ENCODE measurements at regions not wholly inside any gene's neighbourhood (a gene's known extent, or its start where the extent isn't known, plus 50 kb on each side); places are given as distances from the start of the nearest gene placed in this dataset.

DNA sequence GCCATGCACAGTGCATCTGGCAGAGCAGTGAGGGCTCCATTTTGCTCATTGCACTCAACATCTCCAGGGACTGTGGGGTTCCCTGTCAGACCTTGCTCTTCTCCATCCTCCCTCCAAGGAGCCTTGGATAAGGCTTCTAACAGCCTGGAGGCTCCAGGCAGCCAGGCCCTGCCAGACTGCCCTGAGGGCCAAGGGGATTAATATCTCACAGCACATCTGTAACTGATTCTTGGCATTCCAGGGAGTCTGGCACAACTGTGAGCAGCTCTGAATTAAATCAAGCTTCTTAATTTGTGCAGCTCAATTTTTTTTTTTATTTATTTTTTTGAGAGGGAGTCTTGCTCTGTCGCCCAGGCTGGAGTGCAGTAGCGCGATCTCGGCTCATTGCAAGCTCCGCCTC is 224.5 kb upstream of the PGRMC2 start:
- DNase-seq (ENCODE audit: low spot score) (no peak), ATAC-seq (no peak)

DNA sequence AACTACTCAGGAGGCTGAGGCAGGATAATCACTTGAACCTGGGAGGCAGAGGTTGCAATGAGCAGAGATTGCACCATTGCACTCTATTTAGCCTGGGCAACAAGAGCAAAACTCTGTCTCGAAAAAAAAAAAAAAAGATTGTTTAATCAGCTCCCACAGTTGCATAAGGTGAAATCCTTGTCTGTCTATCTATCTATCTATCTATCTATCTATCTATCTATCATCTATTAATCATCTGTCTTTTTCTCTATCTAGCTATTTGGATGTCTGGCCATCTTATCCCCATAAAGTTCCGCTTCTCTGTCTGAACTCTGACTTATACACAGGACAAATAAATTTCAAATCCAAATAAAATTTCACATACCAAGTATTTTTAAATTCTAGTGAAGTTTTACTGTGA is 223.2 kb upstream of the PGRMC2 start:
- ATAC-seq: no peak
- DNase-seq (ENCODE audit: low spot score): no peak

DNA sequence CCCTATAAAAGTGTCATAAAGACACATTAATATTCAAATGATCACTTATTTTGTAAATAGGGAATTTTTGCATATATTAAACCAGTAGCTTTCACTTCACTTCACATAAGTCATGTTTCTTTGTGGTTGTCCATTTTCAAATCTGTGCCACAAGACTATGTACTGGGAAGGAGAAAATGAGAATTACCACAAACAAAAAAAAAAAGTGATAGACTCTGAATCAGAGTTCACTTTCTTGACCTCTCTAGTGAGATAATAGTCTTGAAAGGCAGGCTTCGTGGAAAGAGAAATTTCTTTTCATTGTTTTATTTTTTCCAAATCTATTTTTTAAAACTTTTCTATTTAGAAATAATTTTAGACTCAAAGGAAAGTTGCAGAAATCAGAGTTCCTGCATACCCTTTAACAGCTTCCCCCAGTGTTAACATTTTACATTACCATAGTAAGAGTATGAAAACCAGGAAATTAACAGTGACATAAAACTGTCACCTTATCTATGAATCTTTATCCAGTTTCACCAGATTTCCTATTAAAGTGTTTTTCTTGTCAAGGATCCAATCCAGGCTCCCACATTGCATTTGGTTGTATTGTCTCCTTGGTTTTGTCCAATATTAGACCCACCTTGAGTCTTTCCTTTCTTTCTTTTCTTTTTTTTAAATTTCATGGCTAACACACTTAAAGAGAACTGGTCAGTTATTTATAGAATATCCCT is 215.4 kb upstream of the PGRMC2 start:
- no peak for ATAC-seq

DNA sequence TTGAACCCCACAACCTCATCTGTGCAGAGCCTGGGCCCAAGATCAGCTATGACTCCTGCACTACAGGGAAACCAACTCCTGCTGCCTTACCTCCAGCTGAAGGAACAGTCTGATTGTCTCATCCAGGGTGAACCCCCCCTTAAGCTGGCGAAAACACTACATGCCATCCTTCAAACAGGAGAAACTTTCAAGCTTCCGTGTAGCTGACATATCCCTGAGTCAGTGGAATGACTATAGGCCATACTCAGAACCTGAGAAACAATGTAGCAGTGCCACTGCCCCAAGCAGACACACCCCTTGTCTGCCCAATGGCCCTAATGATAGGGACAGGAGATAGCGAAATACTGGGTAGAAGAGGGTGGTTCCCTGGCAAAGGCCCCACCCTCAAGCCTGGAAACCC is 213.6 kb upstream of the PGRMC2 start:
- DNase-seq (ENCODE audit: low spot score) (no peak), ATAC-seq (no peak)

More for the DNA sequence above, 215.4 kb upstream of the PGRMC2 start:
- DNase-seq (ENCODE audit: low spot score): no peak

DNA sequence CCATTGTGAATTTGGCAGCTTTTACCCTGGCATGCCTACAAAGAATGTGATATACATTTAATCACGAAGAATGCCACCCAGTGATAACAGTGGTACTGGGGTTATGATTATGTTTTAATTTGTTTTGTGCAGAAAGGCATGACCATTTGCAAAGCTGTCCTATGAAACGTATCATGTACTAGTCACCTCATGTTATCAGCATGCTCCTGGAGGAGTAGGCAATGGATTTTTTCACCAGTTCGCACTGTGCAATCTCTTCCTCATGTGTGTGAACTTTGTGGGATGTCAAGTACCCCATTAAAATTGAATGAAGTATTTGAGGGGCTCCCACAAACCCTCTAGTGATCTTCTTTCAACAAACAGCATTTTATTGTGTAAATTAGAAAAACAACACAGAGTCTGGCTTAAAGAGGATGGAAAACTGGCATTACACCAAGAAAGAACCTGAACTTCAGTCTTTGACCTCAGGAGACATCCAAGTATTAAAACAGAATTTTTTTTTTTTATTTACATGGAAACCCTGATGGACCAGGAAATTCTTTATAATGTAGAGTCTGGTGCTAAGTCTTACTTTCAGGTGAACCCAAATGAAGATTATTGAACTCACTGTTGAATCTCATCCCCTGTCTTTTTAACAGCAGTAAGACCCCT is 200.6 kb upstream of the PGRMC2 start:
- ATAC-seq: peak; percentile 87
- no peak for DNase-seq (ENCODE audit: low spot score)

DNA sequence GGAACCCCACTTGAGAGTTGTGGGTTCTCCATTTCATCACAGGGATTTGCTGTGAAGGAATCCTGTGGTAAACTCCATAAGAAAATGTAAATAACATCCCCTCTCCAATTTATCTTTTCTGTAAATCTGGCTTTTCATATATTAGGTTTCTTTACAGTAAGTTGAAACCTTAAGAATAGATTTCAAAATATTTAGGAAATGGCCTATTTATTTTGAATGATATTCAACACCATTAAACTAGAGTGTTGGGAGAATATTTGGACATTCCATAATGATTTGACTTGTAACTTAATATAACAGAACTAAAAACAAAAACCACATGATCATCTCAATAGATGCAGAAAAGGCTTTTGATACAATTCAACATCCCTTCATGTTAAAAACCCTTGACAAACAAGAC is 197.3 kb upstream of the PGRMC2 start:
- no peak for ATAC-seq

DNA sequence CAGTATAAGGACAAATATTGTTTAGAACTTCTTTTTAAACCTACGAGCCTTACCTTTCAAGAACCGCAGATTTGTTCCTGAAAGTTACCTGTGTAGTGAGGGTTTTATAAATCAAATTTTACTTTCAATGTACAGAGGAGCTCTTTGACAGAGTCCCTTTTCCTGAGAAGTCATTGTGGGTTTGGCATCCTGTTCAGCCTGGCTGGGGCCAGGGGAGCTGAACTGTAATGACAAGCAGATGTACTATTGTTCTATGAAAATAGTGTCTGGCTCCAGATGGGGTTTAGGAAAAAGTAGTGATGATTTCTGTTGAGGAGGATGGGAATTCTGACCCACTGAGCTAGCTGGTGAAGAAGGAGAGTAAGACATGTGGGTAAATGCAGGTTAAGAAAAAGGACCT is 196.2 kb upstream of the PGRMC2 start:
- no peak for ATAC-seq
- DNase-seq (ENCODE audit: low spot score): no peak

More for the DNA sequence above, 197.3 kb upstream of the PGRMC2 start:
- DNase-seq (ENCODE audit: low spot score): no peak

DNA sequence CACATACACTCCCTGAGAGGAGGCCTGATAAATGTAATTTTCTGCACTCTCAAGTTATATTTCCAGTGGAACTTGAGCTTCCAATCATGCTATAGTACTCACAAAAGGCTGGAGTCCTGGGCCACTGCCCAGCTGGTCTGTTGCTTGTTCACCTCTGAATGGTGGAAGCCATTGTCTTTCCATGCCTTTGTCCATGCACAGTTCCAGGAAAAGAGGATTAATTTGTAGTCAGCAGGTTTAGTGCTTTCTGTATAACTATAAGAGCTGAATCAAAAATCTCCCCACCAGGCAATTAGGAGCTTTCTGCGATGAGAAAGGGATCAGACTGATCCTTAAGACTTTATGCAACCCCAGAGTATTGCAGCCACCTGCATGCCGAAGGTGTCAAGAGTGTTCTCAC is 195.4 kb upstream of the PGRMC2 start:
- no peak for ATAC-seq

DNA sequence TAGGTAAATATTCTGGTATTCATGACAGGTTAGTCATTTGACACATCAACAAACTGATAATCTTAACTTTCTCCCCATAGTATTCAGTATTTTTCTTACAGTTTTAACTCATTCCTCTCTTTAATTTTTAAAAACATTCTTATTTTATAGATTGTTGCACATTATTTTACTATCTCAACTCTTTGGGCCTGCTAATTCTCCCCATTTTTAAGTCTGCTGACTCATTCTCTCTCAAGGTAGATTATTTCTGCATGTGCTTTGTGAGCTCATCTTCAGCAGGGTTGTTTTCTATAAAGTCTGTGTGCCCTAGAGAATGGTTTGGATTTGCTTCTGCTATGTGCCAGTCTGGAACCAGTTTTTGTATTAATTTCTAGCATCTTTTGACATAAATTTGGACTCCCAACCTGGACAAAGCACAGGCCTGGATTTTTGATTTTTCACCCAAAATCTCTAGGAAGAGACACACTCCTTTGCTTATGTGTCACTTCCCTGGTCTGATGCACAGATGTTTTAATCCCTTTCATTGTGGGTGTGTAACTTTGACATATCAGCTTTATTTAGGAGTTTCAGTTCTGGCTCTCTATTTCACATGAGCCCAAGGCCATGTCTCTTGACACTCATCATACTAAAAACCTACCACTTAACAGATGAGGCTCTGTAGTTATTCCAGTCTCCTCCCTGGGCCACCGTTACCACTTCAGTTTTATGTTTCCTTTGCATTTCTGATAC is 194.3 kb upstream of the PGRMC2 start:
- ATAC-seq (no peak), DNase-seq (ENCODE audit: low spot score) (no peak)

More for the DNA sequence above, 195.4 kb upstream of the PGRMC2 start:
- no peak for DNase-seq (ENCODE audit: low spot score)

DNA sequence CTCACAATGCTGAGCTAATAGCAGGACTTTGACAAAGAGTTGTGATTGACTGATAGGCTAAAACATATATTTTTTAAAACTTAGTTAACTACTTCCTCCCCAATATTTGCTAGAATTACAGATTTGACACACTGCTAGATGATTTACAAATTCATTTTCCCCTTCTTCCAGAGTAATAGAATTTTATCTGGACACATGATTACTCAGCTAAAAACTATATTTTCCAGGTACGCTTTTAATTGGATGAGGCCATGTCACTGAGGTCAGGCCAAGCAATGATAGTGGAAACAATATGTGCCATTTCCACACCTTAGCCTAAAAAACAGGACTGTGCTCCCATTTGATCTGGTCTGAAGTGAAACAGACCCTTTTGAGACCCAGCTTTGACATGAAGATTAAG is 193.3 kb upstream of the PGRMC2 start:
- DNase-seq (ENCODE audit: low spot score): no peak
- no peak for ATAC-seq

DNA sequence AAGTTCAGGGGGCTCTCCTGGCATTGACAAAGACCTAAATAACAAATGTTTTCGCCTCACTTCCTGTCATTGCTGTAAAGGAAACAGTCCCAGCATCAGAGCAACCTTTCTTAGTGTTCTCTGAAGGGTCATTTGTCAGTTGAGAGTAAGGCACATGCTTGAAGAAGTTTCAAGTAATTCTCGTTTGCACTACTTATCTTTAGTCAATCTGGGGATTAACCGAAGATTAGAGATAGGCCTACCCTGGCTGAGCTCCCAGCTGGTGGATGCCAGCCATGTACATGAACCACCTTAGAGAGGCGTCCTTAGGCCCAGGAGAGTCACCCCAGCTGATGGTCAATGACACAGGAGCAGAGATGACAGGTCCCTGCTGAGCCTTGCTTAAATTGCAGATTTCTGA is 189.9 kb upstream of the PGRMC2 start:
- ATAC-seq (no peak), DNase-seq (ENCODE audit: low spot score) (no peak)

DNA sequence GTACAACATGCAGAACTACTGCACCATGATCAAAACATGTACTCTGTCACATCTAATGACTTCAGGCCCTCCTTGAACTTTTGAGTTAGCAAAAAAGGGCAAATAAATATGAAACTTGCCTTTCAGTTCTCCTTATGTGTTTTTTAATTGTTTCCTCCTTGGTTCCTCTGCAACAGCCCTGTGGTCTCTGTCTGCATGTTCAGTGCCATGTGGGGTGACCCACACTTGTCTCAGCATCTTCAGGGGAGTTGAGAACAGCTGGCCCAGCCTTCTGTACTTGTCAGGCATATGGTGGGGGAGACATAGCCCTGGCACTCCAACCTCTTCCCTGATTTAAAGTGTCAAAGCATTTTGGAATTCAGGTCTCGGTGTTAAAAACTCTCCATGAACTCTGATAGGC is 188.0 kb upstream of the PGRMC2 start:
- ATAC-seq (no peak), DNase-seq (ENCODE audit: low spot score) (no peak)

DNA sequence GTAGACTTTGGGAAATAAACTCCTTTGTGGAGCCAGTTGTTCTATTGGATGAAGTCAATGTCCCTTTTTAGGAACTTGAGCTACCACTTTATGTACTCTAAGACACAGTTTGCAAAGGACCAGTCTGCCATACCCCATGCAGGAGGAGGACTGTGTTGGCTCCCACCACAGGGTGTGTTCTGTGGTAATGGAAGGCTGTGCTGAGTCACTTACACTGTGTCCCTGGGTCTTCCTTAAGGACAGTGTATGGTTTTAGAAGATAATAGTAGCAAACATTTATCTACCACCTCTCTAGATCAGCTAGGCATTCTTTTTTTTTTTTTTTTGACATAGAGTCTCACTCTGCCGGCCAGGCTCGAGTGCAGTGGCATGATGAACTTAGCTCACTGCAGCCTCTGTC is 184.0 kb upstream of the PGRMC2 start:
- DNase-seq (ENCODE audit: low spot score) (no peak), ATAC-seq (no peak)

DNA sequence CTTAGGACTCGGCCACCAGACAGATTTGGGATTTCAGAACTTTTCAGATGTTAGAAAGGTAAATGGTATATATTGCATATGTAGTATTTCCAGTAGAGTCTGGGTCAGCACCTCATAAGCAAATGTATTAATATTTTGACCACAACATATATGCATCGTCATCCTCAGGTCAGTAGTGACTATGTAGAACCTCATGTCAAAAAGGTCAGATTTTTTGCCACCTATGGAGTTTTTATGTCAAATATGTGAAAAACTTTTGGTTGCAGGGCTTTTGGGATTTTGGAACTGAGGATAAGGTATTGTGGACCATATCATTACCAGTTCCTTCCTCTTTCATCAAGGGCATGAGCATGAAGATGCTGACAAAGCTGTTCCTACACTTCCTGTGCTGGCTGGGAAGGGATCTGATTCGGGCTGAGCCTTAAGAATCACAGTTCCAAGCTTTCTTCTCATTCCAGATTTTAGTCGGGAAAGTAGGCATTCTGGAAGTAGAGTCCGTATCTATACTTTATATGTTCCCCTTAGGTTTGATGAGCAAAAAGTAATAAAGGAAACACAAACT is 183.0 kb upstream of the PGRMC2 start:
- no peak for DNase-seq (ENCODE audit: low spot score)
- ATAC-seq: peak; percentile 37

DNA sequence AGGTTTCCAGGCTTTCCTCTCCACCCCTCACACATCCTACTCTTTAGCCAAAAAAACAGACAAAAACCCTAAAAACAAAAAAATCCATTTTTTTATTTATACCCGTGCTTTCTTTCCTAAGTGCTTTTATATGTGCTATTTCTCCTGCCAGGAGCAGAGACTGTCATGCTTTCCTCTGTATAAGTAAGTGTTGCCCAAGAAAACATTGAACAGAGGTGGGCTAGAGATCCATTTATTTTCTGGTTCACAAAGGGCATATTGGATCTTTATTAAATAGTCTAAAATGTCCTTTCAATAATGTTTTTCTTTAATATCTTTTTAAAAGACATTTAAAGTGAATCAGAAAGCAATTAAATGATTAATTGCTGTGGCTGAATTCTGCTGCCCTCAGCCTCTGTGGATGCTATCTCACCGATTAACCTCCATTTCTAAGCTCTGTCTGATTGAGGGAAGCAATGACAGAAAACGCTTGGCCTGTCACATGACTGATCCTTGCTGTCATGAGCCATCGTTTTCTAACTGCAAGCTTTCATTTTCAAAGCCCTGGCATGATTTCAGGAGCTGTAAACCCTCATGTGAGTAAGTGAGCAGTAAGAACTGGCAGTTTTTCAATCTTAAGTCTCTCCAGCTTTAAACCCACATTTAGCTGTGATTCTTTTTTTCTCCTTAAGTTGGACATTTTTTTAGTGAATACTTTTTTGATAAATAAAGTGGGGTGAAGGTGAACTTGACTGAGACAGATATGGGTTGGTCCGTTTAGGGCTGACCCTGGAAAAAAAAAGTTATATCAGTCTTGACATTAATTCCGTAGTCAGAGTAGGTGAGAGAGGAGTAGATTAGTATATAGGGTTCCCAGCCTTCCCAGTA is 180.7 kb upstream of the PGRMC2 start:
- DNase-seq (ENCODE audit: low spot score) (no peak), ATAC-seq (peak; percentile 62)

DNA sequence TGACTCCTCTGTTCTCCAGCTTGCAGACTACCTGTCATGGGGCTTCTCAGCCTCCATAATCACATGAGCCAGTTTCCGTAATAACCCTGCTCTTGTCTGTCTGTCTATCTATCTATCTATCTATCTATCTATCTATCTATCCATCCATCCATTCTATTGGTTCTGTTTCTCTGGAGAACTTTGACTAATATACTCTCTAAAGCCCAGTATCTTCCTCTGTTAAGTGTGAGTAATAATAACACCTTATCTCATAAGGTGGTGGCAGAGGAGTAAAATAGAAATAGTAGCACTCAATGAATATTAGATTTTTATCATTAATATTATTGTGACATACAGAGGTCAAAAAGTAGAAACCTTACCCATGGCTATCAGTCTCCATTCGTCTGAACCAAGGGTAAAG is 177.9 kb upstream of the PGRMC2 start:
- DNase-seq (ENCODE audit: low spot score): no peak

DNA sequence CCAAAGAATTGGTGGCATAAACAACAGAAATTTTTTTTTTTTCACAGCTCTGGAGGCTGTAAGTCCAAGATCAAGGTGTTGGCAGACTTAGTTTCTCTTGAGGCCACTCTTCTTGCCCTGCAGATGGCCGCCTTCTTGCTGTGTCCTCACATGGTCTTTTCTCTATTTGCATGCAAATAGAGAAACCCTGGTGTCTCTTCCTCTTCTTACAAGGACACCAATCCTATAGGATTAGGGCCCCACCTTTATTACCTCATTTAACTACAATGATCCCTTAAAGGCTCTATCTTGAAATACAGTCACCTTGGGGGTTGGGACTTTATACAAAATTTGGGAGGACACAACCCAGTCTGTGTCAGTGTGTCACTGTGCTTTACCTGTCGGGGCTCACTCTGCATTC is 175.4 kb upstream of the PGRMC2 start:
- DNase-seq (ENCODE audit: low spot score) (no peak), ATAC-seq (no peak)

More for the DNA sequence above, 177.9 kb upstream of the PGRMC2 start:
- ATAC-seq: no peak

DNA sequence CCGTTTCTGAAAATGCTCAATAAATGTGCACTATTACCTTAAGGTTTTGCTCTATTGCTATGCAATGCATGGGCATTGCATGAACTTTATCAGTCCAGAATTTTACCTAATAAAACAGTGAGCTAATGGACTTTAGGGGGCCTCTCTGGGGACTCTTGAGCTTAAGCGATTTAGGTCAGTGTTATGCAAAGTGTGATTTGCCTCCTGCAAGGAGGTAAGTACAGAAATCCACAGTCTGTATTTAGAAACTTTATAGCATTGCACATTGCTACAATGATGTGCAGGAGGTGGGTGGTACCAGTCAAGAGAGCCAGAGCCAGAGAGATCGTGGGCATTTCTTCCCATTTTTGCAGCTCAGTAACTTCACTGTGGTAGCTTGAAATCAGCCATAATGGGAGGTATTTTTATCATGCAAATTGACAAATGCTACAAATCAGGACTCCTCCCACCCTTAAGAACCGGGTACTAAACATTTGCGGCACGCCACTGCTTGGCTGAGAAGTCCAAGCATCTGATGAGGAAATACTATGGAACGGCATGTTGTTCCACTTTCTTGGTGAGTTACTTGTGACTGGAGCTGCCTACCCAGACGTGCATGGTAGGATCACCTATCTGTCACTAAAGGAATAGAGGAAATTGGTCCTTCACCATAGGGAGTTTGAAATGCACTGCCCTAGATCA is 174.6 kb upstream of the PGRMC2 start:
- ATAC-seq (no peak), DNase-seq (ENCODE audit: low spot score) (no peak)

DNA sequence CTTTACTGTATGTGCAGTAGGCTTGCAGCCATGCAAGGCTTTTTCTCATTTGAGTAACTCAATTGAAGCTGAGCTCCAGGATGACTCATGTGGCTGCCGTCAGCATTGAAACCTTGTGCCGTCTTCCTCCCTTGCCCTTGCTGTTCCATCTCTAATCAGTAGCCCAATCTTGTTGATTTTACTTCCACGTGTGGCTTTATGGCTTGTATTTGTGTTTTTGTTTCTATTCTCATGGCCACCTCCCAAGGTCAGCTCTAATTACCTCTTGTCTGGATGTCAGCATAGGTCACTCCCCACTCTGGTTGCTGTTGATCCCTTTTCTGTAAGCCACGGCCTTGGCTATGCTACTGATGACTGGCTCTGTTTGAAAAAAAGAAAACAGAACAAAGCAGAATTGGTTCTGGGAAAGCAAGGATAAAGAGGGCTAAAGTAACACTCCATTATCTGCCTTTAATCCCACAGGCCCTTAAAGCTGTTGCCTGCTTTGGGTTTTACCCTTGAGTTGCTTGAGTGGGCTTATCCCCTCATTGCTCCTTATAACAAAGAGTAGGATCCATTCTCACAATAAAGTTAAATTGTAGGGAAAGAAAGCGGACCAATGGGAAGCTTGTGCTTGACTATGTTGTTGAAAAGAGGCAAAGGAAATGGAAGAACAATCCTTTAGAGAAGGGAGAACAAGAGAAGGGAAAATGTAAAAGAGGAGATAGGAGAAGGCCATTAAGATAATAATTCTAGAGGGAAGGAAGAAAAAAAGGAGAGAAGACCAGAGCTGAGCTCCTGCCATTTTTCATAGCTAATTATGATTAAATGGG is 173.9 kb upstream of the PGRMC2 start:
- DNase-seq (ENCODE audit: low spot score) (no peak), ATAC-seq (no peak)
